ENCODE measurements at regions not wholly inside any gene's neighbourhood (a gene's known extent, or its start where the extent isn't known, plus 50 kb on each side); places are given as distances from the start of the nearest gene placed in this dataset.

GRCh38 chr5:72012906-72013305 lies 94.4 kb upstream of the MAP1B start (continued):
- no peak for TF ChIP-seq ZBTB14 (CRISPR knock-in tag; IDR thresholded peaks at IDR 0.05)
- TF ChIP-seq GATAD1 (CRISPR knock-in tag; IDR thresholded peaks at IDR 0.05), result no peak
- TF ChIP-seq TRAFD1 (CRISPR knock-in tag; IDR thresholded peaks at IDR 0.05; ENCODE audit: borderline replicate concordance), result no peak
- TF ChIP-seq ZNF468 (CRISPR knock-in tag; IDR thresholded peaks at IDR 0.05), result no peak
- no peak for TF ChIP-seq KLF9 (CRISPR knock-in tag; IDR thresholded peaks at IDR 0.05; ENCODE audit: low read depth)
- no peak for TF ChIP-seq NFE2 (CRISPR knock-in tag; IDR thresholded peaks at IDR 0.05)
- TF ChIP-seq DMTF1 (CRISPR knock-in tag; IDR thresholded peaks at IDR 0.05), result no peak
- TF ChIP-seq MBD4 (IDR thresholded peaks at IDR 0.05; ENCODE audit: borderline replicate concordance, low read length), result no peak
- no peak for TF ChIP-seq AFF4 (CRISPR knock-in tag; IDR thresholded peaks at IDR 0.05)
- no peak for TF ChIP-seq KLF13 (CRISPR knock-in tag; IDR thresholded peaks at IDR 0.05)
- TF ChIP-seq ZNF646 (CRISPR knock-in tag; IDR thresholded peaks at IDR 0.05), result no peak
- TF ChIP-seq REL (CRISPR knock-in tag; conservative IDR thresholded peaks at IDR 0.05), result no peak
- TF ChIP-seq TEAD2 (CRISPR knock-in tag; IDR thresholded peaks at IDR 0.05), result no peak
- TF ChIP-seq SAFB2 (CRISPR knock-in tag; IDR thresholded peaks at IDR 0.05; ENCODE audit: borderline replicate concordance, low read depth), result no peak
